ENCODE measurements at regions not wholly inside any gene's neighbourhood (a gene's known extent, or its start where the extent isn't known, plus 50 kb on each side); places are given as distances from the start of the nearest gene placed in this dataset.
A peak's percentile ranks its signal among the peaks of the same experiment; 100 is the strongest.

DNA sequence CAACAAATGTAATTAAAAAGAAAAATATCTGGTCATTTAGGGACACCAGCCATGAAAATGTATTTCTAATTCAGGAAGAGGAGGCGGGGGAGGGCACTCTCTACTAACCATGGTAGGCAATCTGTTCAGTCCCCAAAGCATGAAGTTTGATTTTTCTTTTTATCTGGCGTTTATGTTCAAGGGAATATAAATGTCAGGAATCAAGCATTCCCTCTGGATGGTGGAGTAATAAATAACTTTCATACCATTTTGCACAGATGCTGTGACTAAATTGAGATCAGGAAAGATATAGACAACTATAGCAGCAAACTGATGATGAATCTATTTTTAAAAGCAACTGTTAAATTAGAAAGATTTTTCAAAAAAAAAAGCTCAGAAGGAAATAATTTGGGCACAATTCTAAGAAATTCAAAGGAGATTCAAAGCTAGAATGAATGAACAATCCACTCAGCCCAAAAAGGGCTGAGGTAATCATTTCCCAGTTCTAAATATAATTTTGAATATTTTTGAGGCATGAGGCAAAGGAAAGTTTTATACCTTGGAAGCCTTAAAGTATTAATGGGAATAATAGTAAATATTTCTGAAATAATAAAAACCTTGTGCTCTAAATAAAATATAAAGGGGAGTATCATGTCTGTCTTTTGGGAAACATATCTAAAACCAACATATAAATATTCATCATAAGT, 146.4 kb upstream of the POU2AF2 start:
- Histone ChIP-seq H3K27ac (no peak overlapping the region), H3K4me3 (no peak overlapping the region), H3K4me1 (no peaks in the 10 kb centered on the region), H3K36me3 (no peaks in the 10 kb centered on the region), H3K9me3 (no peaks in the 10 kb centered on the region), H3K27me3 (no peaks in the 10 kb centered on the region)
- intact Hi-C loops (cut with DNase I) = no loop called here
- TF ChIP-seq, protein P1, sequence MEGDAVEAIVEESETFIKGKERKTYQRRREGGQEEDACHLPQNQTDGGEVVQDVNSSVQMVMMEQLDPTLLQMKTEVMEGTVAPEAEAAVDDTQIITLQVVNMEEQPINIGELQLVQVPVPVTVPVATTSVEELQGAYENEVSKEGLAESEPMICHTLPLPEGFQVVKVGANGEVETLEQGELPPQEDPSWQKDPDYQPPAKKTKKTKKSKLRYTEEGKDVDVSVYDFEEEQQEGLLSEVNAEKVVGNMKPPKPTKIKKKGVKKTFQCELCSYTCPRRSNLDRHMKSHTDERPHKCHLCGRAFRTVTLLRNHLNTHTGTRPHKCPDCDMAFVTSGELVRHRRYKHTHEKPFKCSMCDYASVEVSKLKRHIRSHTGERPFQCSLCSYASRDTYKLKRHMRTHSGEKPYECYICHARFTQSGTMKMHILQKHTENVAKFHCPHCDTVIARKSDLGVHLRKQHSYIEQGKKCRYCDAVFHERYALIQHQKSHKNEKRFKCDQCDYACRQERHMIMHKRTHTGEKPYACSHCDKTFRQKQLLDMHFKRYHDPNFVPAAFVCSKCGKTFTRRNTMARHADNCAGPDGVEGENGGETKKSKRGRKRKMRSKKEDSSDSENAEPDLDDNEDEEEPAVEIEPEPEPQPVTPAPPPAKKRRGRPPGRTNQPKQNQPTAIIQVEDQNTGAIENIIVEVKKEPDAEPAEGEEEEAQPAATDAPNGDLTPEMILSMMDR (IDR thresholded peaks at IDR 0.05) = no peak
- no peak for TF ChIP-seq POLR2A (IDR thresholded peaks at IDR 0.05)
- DNase-seq = no peak
- WGBS, 2 donors = 84 to 88% methylated on average over 2 of the region's 2 CpGs

DNA sequence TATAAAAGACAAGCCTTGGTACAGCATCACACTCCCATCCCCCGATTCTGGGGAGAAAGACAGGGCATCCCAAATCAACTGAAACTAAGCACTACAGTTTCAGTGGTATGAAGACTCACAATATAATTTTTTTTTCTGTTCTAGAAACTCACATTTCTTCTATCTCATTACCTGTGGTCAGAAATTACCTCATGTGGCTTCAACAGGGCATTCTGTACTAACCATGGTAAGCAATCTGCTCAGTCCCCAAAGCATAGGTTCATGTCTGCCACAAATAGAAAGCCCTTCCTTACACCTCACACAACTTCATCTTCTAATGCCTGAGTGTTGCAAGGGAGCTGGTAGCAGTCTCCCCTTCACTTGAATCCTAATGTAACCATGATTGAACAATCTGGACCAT, 147.4 kb upstream of the POU2AF2 start:
- 93% methylated on average over 1 of the region's 1 CpG for WGBS, 2 donors

DNA sequence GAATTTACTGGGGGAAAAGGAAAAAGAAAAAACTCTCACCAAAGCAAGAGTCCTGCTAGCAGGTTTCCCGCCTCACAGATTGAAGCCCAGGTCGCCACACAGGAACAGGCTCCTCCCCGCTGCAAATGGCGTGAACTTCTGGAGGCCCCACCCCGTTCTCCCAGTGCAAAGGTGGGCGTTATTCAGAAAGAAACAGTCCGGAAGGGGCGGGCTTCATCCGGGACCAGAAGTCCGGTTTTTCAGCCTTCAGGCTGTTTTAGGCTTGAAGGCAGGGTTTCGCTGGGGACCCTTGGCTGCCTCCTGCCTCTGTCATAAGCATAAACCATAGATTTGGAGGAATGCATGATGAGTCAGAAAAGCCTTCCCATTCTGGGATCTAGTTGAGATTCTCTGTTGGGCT, 148.3 kb upstream of the POU2AF2 start:
- TF ChIP-seq, protein P1 (IDR thresholded peaks at IDR 0.05) = no peak
- TF ChIP-seq POLR2A (IDR thresholded peaks at IDR 0.05) = no peak
- no peak for DNase-seq
- no peaks in the 10 kb centered on the region for H3K27me3 ChIP-seq
- H3K27ac ChIP-seq = no peak overlapping the region
- H3K36me3 ChIP-seq = no peaks in the 10 kb centered on the region
- H3K4me1 ChIP-seq = no peaks in the 10 kb centered on the region
- H3K4me3 ChIP-seq = peak overlapping the region in 3 of 4 donors; percentile 29 to 46 (median 31)
- intact Hi-C loops (cut with DNase I) = no loop called here
- WGBS, 2 donors = 60 to 62% methylated on average over 10 to 11 of the region's 11 CpGs
- H3K9me3 ChIP-seq = no peaks in the 10 kb centered on the region

More for the DNA sequence above, 147.4 kb upstream of the POU2AF2 start:
- no peak overlapping the region for H3K27ac ChIP-seq
- no peak for DNase-seq
- H3K4me1 ChIP-seq = no peaks in the 10 kb centered on the region
- intact Hi-C loops (cut with DNase I) = no loop called here
- H3K27me3 ChIP-seq = no peaks in the 10 kb centered on the region
- H3K4me3 ChIP-seq = no peak overlapping the region
- H3K36me3 ChIP-seq = no peaks in the 10 kb centered on the region
- TF ChIP-seq POLR2A (IDR thresholded peaks at IDR 0.05) = no peak
- TF ChIP-seq, protein P1 (IDR thresholded peaks at IDR 0.05) = no peak
- no peaks in the 10 kb centered on the region for H3K9me3 ChIP-seq

DNA sequence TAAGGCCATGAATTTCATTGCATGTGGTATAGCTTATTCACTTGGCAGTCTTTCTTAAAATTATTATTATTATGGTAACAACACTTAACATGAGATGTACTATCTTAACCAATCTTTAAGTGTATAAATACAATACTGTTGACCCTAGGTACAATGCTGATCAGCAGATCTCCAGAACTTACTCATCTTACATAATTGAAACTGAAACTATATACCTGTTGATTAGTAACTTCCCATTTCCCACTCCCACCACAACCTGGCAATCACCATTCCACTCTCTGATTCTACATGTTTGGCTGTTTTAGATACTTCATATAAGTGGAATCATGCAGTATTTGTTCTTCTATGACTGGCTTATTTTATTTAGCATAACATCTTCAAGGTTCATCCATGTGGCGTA, 150.2 kb upstream of the POU2AF2 start:
- intact Hi-C loops (cut with DNase I) = no loop called here
- 89 to 93% methylated on average over 1 of the region's 1 CpG for WGBS, 2 donors
- H3K36me3 ChIP-seq = no peaks in the 10 kb centered on the region
- TF ChIP-seq, protein P1 (IDR thresholded peaks at IDR 0.05) = no peak
- TF ChIP-seq POLR2A (IDR thresholded peaks at IDR 0.05) = no peak
- no peaks in the 10 kb centered on the region for H3K4me1 ChIP-seq
- no peak overlapping the region for H3K4me3 ChIP-seq
- DNase-seq = no peak
- H3K27ac ChIP-seq = no peak overlapping the region
- no peaks in the 10 kb centered on the region for H3K27me3 ChIP-seq
- no peaks in the 10 kb centered on the region for H3K9me3 ChIP-seq

DNA sequence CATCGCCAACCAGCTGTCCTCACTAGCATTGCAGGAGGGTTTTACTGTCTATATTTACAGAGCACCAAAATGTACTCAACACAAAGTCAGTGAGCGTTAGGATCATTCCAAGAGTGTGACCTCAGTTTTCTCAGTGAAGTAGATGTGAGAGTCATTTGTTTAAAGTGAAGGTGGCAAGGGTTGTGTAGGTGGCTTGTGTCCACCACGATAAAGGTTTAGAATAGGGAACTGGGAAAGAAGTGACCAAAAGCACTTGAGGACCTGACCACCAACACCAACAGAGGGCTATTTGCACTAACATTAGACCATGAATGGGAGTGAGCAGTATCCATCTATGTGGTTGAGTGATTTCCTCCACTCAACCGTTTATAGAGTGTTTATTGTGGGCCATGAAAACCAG, 152.5 kb upstream of the POU2AF2 start:
- Histone ChIP-seq H3K36me3 (no peaks in the 10 kb centered on the region), H3K9me3 (no peaks in the 10 kb centered on the region), H3K4me3 (no peak overlapping the region), H3K4me1 (no peaks in the 10 kb centered on the region), H3K27ac (no peak overlapping the region), H3K27me3 (no peaks in the 10 kb centered on the region)
- intact Hi-C loops (cut with DNase I) = no loop called here
- TF ChIP-seq, protein P1 (IDR thresholded peaks at IDR 0.05) = no peak
- no peak for TF ChIP-seq POLR2A (IDR thresholded peaks at IDR 0.05)
- 76 to 83% methylated on average over 4 of the region's 4 CpGs for WGBS, 2 donors
- no peak for DNase-seq
